ENCODE measurements at regions not wholly inside any gene's neighbourhood (a gene's known extent, or its start where the extent isn't known, plus 50 kb on each side); places are given as distances from the start of the nearest gene placed in this dataset.

GRCh38 chr2:198913394-198914152, 544.2 kb downstream of the SATB2 start:
- H3K9me2 ChIP-seq (ENCODE audit: insufficient read depth) = no peaks in the 10 kb centered on the region
- no peaks in the 10 kb centered on the region for H3K36me3 ChIP-seq (ENCODE audit: low read depth)
- no peak overlapping the region for H3K4me3 ChIP-seq
- no peaks in the 10 kb centered on the region for H3K9me3 ChIP-seq (ENCODE audit: insufficient read depth, low read depth)
- intact Hi-C loops (cut with micrococcal nuclease; ENCODE audit: unreplicated experiment) = no loop called here
- no peaks in the 10 kb centered on the region for H3K27me3 ChIP-seq (ENCODE audit: insufficient read depth, low read depth)
- no peak overlapping the region for H3K27ac ChIP-seq
- DNase-seq = no peak
- no peaks in the 10 kb centered on the region for H3K4me1 ChIP-seq (replicated peaks; ENCODE audit: insufficient read depth)
- no peak overlapping the region for H2AFZ ChIP-seq
- no peaks in the 10 kb centered on the region for H4K20me1 ChIP-seq (ENCODE audit: insufficient read depth)
- no peaks in the 10 kb centered on the region for H3F3A ChIP-seq (ENCODE audit: insufficient read depth, low read depth)
- TF ChIP-seq, protein P1, sequence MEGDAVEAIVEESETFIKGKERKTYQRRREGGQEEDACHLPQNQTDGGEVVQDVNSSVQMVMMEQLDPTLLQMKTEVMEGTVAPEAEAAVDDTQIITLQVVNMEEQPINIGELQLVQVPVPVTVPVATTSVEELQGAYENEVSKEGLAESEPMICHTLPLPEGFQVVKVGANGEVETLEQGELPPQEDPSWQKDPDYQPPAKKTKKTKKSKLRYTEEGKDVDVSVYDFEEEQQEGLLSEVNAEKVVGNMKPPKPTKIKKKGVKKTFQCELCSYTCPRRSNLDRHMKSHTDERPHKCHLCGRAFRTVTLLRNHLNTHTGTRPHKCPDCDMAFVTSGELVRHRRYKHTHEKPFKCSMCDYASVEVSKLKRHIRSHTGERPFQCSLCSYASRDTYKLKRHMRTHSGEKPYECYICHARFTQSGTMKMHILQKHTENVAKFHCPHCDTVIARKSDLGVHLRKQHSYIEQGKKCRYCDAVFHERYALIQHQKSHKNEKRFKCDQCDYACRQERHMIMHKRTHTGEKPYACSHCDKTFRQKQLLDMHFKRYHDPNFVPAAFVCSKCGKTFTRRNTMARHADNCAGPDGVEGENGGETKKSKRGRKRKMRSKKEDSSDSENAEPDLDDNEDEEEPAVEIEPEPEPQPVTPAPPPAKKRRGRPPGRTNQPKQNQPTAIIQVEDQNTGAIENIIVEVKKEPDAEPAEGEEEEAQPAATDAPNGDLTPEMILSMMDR (conservative IDR thresholded peaks at IDR 0.05) = no peak
- no peak for TF ChIP-seq EZH2 (IDR thresholded peaks at IDR 0.05; ENCODE audit: low read depth)
- CTCF ChIA-PET = no interaction called here
- POLR2A ChIA-PET (ENCODE audit: unreplicated experiment) = no interaction called here
- H3K4me2 ChIP-seq = no peak overlapping the region
- H3K79me2 ChIP-seq (ENCODE audit: low read depth) = no peaks in the 10 kb centered on the region
- BruUV-seq (replicated peaks) = no TSS peak

DNA sequence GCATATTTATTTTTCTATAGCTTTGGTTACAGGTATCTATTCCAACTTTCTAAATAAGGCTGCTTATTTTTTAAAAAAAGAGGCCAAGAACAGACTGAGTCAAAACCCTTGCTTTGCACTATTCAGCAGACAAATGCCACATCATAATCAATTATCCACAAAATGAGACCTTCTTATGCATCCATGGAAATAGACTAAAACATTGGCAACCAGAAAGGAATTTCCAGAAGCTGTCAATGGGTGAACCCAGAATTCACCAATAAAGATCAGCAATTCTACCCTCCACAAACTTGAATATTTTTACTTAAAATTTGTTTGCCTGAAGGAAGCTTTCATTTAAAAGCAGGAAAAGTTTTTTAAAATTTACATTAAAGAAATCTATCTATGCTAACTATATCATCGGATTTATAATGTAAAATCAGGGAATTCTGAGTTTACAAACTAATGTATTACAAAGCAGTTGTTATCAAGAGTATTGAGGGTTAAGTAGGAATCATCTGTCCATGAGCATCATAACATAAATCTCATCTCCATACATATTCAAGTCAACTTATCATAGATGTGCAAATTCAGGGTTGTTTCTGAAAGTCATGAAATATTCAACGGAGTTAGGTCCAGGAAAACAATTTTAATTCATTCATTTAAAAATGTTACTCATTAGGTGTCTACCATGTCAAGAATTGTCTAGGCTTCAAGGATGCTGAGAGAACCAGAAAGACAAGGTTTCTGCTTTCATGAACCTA, 548.0 kb downstream of the SATB2 start:
- H3K36me3 ChIP-seq (ENCODE audit: low read depth) = no peaks in the 10 kb centered on the region
- H3K9me3 ChIP-seq (ENCODE audit: insufficient read depth, low read depth) = no peaks in the 10 kb centered on the region
- H3K4me3 ChIP-seq = no peak overlapping the region
- H3F3A ChIP-seq (ENCODE audit: insufficient read depth, low read depth) = no peaks in the 10 kb centered on the region
- TF ChIP-seq EZH2 (IDR thresholded peaks at IDR 0.05; ENCODE audit: low read depth) = no peak
- TF ChIP-seq, protein P1 (conservative IDR thresholded peaks at IDR 0.05) = no peak
- intact Hi-C loops (cut with micrococcal nuclease; ENCODE audit: unreplicated experiment) = no loop called here
- no peaks in the 10 kb centered on the region for H3K79me2 ChIP-seq (ENCODE audit: low read depth)
- no peak overlapping the region for H3K4me2 ChIP-seq
- CTCF ChIA-PET = no interaction called here
- no peak for DNase-seq
- H3K4me1 ChIP-seq (replicated peaks; ENCODE audit: insufficient read depth) = no peaks in the 10 kb centered on the region
- H3K27me3 ChIP-seq (ENCODE audit: insufficient read depth, low read depth) = no peaks in the 10 kb centered on the region
- no peaks in the 10 kb centered on the region for H4K20me1 ChIP-seq (ENCODE audit: insufficient read depth)
- POLR2A ChIA-PET (ENCODE audit: unreplicated experiment) = no interaction called here
- no TSS peak for BruUV-seq (replicated peaks)
- no peak overlapping the region for H3K27ac ChIP-seq
- no peak overlapping the region for H2AFZ ChIP-seq
- H3K9me2 ChIP-seq (ENCODE audit: insufficient read depth) = no peaks in the 10 kb centered on the region

DNA sequence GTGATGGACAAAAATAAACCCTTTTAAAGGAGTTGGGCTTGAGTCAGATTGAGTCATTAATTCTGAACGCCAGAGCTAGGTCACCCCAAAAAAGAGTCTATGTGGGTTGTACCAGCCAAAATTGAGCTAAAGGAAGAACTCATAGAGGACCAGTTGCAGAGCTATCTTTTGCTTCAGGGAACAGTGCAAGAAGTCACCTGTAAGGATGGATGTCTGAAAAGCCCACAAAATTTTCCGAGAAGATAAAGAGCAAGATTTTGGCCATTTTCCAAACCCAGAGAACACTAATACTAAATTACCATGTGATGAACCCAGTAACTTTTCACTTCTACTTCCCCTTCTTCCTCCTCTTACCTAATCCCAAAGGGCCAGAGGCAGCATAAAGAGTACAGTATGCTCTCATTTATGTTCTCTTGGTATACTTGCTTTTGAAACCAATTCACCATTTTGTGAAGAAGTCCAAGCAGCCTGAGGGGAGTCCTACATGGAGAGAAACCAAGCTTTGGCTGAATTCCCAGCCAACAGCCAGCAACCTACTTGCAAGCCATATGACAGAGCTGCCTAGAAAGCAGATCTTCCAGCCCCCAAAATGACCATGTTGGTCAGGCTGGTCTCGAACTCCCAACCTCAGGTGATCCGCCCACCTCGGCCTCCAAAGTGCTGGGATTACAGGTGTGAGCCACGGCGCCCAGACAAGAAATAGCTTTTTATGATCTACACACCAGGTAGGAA, 551.7 kb downstream of the SATB2 start:
- H3K27ac ChIP-seq = no peak overlapping the region
- H3K27me3 ChIP-seq (ENCODE audit: insufficient read depth, low read depth) = no peaks in the 10 kb centered on the region
- H3F3A ChIP-seq (ENCODE audit: insufficient read depth, low read depth) = no peaks in the 10 kb centered on the region
- H3K36me3 ChIP-seq (ENCODE audit: low read depth) = no peaks in the 10 kb centered on the region
- H3K4me1 ChIP-seq (replicated peaks; ENCODE audit: insufficient read depth) = no peaks in the 10 kb centered on the region
- no peaks in the 10 kb centered on the region for H3K9me3 ChIP-seq (ENCODE audit: insufficient read depth, low read depth)
- H2AFZ ChIP-seq = no peak overlapping the region
- no peak overlapping the region for H3K4me2 ChIP-seq
- H3K79me2 ChIP-seq (ENCODE audit: low read depth) = no peaks in the 10 kb centered on the region
- TF ChIP-seq EZH2 (IDR thresholded peaks at IDR 0.05; ENCODE audit: low read depth) = no peak
- TF ChIP-seq, protein P1 (conservative IDR thresholded peaks at IDR 0.05) = no peak
- no peak overlapping the region for H3K4me3 ChIP-seq
- no peaks in the 10 kb centered on the region for H4K20me1 ChIP-seq (ENCODE audit: insufficient read depth)
- no peak for DNase-seq
- CTCF ChIA-PET = no interaction called here
- no TSS peak for BruUV-seq (replicated peaks)
- intact Hi-C loops (cut with micrococcal nuclease; ENCODE audit: unreplicated experiment) = no loop called here
- POLR2A ChIA-PET (ENCODE audit: unreplicated experiment) = no interaction called here
- no peaks in the 10 kb centered on the region for H3K9me2 ChIP-seq (ENCODE audit: insufficient read depth)

Data from PC-9 (cell line).